ENCODE measurements at regions not wholly inside any gene's neighbourhood (a gene's known extent, or its start where the extent isn't known, plus 50 kb on each side); places are given as distances from the start of the nearest gene placed in this dataset.

GRCh38 chr20:56810141-56810540 lies 181.0 kb downstream of the TFAP2C start:
- Histone ChIP-seq H3K36me3 (ENCODE audit: control insufficient read depth in 2 of 2, insufficient read depth in 2 of 2, low read length in 1 of 2) (no peaks in the 10 kb centered on the region), H3K79me2 (ENCODE audit: control insufficient read depth, insufficient read depth, low read length) (no peaks in the 10 kb centered on the region), H2AFZ (ENCODE audit: control insufficient read depth, low read depth, low read length) (no peak overlapping the region), H3K27ac (ENCODE audit: control insufficient read depth, insufficient read depth) (no peak overlapping the region), H3K9ac (ENCODE audit: control insufficient read depth, insufficient read depth, low read length) (no peak overlapping the region), H4K20me1 (ENCODE audit: control insufficient read depth, insufficient read depth) (no peaks in the 10 kb centered on the region), H3K9me3 (replicated peaks; ENCODE audit: control insufficient read depth, insufficient read depth, low read length) (no peaks in the 10 kb centered on the region), H3K4me3 (no peak overlapping the region), H3K27me3 (replicated peaks in 1 of 2; ENCODE audit: control insufficient read depth in 2 of 2, insufficient read depth in 2 of 2, low read length in 1 of 2) (peaks cover 0 to 4% of the 10 kb centered on the region in 2 experiments; a peak in 2 of 4 replicates), H3K4me1 (ENCODE audit: control insufficient read depth, insufficient read depth, low read length) (no peaks in the 10 kb centered on the region), H3K4me2 (ENCODE audit: control insufficient read depth, insufficient read depth) (no peak overlapping the region)
- POLR2A ChIA-PET, result no interaction called here
- no peak for TF ChIP-seq CREM (IDR thresholded peaks at IDR 0.05; ENCODE audit: low read depth)
- no peak for TF ChIP-seq CBFB (IDR thresholded peaks at IDR 0.05; ENCODE audit: low read depth)
- TF ChIP-seq CHD4 (IDR thresholded peaks at IDR 0.05), result no peak
- TF ChIP-seq ZNF384 (IDR thresholded peaks at IDR 0.05; ENCODE audit: borderline replicate concordance, low read depth, low read length), result no peak
- no peak for TF ChIP-seq TBL1XR1 (IDR thresholded peaks at IDR 0.05; ENCODE audit: low read depth, low read length)
- no peak for TF ChIP-seq ATF7 (IDR thresholded peaks at IDR 0.05; ENCODE audit: low read depth)
- TF ChIP-seq PAX8 (IDR thresholded peaks at IDR 0.05), result no peak
- TF ChIP-seq, protein P1, sequence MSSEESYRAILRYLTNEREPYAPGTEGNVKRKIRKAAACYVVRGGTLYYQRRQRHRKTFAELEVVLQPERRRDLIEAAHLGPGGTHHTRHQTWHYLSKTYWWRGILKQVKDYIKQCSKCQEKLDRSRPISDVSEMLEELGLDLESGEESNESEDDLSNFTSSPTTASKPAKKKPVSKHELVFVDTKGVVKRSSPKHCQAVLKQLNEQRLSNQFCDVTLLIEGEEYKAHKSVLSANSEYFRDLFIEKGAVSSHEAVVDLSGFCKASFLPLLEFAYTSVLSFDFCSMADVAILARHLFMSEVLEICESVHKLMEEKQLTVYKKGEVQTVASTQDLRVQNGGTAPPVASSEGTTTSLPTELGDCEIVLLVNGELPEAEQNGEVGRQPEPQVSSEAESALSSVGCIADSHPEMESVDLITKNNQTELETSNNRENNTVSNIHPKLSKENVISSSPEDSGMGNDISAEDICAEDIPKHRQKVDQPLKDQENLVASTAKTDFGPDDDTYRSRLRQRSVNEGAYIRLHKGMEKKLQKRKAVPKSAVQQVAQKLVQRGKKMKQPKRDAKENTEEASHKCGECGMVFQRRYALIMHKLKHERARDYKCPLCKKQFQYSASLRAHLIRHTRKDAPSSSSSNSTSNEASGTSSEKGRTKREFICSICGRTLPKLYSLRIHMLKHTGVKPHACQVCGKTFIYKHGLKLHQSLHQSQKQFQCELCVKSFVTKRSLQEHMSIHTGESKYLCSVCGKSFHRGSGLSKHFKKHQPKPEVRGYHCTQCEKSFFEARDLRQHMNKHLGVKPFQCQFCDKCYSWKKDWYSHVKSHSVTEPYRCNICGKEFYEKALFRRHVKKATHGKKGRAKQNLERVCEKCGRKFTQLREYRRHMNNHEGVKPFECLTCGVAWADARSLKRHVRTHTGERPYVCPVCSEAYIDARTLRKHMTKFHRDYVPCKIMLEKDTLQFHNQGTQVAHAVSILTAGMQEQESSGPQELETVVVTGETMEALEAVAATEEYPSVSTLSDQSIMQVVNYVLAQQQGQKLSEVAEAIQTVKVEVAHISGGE (CRISPR knock-in tag; IDR thresholded peaks at IDR 0.05), result no peak
- no peak for TF ChIP-seq NR2C2 (IDR thresholded peaks at IDR 0.05; ENCODE audit: borderline replicate concordance, control insufficient read depth, insufficient read length, low read depth)
- TF ChIP-seq SMAD1 (IDR thresholded peaks at IDR 0.05; ENCODE audit: low read depth, partially characterized antibody), result no peak
- no peak for TF ChIP-seq RAD51 (IDR thresholded peaks at IDR 0.05)
- no peak for TF ChIP-seq ETV6 (conservative IDR thresholded peaks at IDR 0.05 in 1 of 2, IDR thresholded peaks at IDR 0.05 in 1 of 2; ENCODE audit: borderline replicate concordance in 1 of 2, low read depth in 1 of 2)
- TF ChIP-seq NBN (IDR thresholded peaks at IDR 0.05), result no peak
- no peak for TF ChIP-seq SIX5 (IDR thresholded peaks at IDR 0.05; ENCODE audit: low read depth, low read length, severe bottlenecking)
- no peak for TF ChIP-seq HDAC2 (IDR thresholded peaks at IDR 0.05)
- no peak for TF ChIP-seq ESRRA (IDR thresholded peaks at IDR 0.05; ENCODE audit: low read length)
- TF ChIP-seq, protein P2, sequence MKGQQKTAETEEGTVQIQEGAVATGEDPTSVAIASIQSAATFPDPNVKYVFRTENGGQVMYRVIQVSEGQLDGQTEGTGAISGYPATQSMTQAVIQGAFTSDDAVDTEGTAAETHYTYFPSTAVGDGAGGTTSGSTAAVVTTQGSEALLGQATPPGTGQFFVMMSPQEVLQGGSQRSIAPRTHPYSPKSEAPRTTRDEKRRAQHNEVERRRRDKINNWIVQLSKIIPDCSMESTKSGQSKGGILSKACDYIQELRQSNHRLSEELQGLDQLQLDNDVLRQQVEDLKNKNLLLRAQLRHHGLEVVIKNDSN (IDR thresholded peaks at IDR 0.05; ENCODE audit: borderline replicate concordance, extremely low read length, insufficient read depth, low read depth, low read length), result no peak
- CTCF ChIA-PET, result no interaction called here
- BruUV-seq (replicated peaks), result no TSS peak
- RAD21 ChIA-PET (ENCODE audit: unreplicated experiment), result no interaction called here
- in situ Hi-C loops (cut with MboI) (no loop called here), intact Hi-C loops (cut with micrococcal nuclease; ENCODE audit: unreplicated experiment) (no loop called here)
- ATAC-seq (no peak), FAIRE-seq (no peak), DNase-seq (ENCODE audit: low read depth, low spot score) (no peak)
- SMC1A ChIA-PET (ENCODE audit: uncharacterized antibody, unreplicated experiment), result no interaction called here
- WGBS (ENCODE audit: insufficient coverage, insufficient replicate concordance, low lambda C conversion rate, missing lambda C conversion rate), result 26% methylated on average over 6 of the region's 6 CpGs
